Stimulated activated CD4-positive, alpha-beta T cell treated with anti-CD3 and anti-CD28 coated beads, Interleukin-2, amount 100 ng/mL, for 24 hours (primary cell): ENCODE measurements at regions not wholly inside any gene's neighbourhood (a gene's known extent, or its start where the extent isn't known, plus 50 kb on each side); places are given as distances from the start of the nearest gene placed in this dataset.

Experiments
- DNase-seq, 2 donors: peaks; one replicate each; pipeline ENCODE4 v3.0.0-alpha.2; 2020

- no peak for DNase-seq
Observed at GRCh38 chr1:212528501-212528900, 80.1 kb upstream of the ATF3 start.

GRCh38 chr1:212529211-212529741 lies 79.3 kb upstream of the ATF3 start:
- no peak for DNase-seq

- no peak for DNase-seq
Observed at GRCh38 chr1:212531267-212531666, 77.3 kb upstream of the ATF3 start.

- DNase-seq = no peak
Observed at GRCh38 chr1:212531796-212532195, 76.8 kb upstream of the ATF3 start.

GRCh38 chr1:212532469-212533147 lies 76.0 kb upstream of the ATF3 start:
- no peak for DNase-seq

- DNase-seq = no peak
Observed at GRCh38 chr1:212533148-212533517, 75.4 kb upstream of the ATF3 start.

GRCh38 chr1:212536586-212536985 lies 72.0 kb upstream of the ATF3 start:
- no peak for DNase-seq

GRCh38 chr1:212537610-212538009 lies 71.0 kb upstream of the ATF3 start:
- no peak for DNase-seq

GRCh38 chr1:212539737-212540430 lies 68.7 kb upstream of the ATF3 start:
- DNase-seq = no peak

- DNase-seq = no peak
Observed at GRCh38 chr1:212542761-212543187, 65.8 kb upstream of the ATF3 start.

- DNase-seq = no peak
Observed at GRCh38 chr1:212544110-212544509, 64.5 kb upstream of the ATF3 start.

GRCh38 chr1:212545941-212546635 lies 62.5 kb upstream of the ATF3 start:
- DNase-seq = no peak

GRCh38 chr1:212549503-212550017 lies 59.0 kb upstream of the ATF3 start:
- no peak for DNase-seq

- no peak for DNase-seq
Observed at GRCh38 chr1:212551929-212552328, 56.6 kb upstream of the ATF3 start.

- no peak for DNase-seq
Observed at GRCh38 chr1:212553676-212554075, 54.9 kb upstream of the ATF3 start.

- no peak for DNase-seq
Observed at GRCh38 chr1:212554401-212554800, 54.2 kb upstream of the ATF3 start.

- DNase-seq = no peak
Observed at GRCh38 chr1:212555426-212555825, 53.1 kb upstream of the ATF3 start.

GRCh38 chr1:212556822-212557549 lies 51.6 kb upstream of the ATF3 start:
- DNase-seq = no peak

- no peak for DNase-seq
Observed at GRCh38 chr1:212557739-212558692, 50.5 kb upstream of the ATF3 start.

GRCh38 chr1:212558693-212559480 lies 49.7 kb upstream of the ATF3 start:
- DNase-seq = peak; percentile 90
